DOHH2 (cell line): ENCODE measurements at regions not wholly inside any gene's neighbourhood (a gene's known extent, or its start where the extent isn't known, plus 50 kb on each side); places are given as distances from the start of the nearest gene placed in this dataset.

Source experiments
- EZH2phosphoT487 ChIP-seq: fragments of 200-600 bp; sonication (generic); IDR thresholded peaks from 2 replicates; pipeline ENCODE4 v1.6.1; 2017; ENCODE audit warnings: borderline replicate concordance, mild to moderate bottlenecking, antibody characterized with exemption, low read length, moderate library complexity, mixed read lengths
- TF ChIP-seq, protein P1 (sequence below): fragments of 200-600 bp; sonication (generic); IDR thresholded peaks from one replicate; pipeline ENCODE4 v1.5.1; 2014; ENCODE audit warnings: antibody characterized with exemption, mild to moderate bottlenecking, low read depth, low read length; ENCODE audit not compliant: poor library complexity, severe bottlenecking

DNA sequence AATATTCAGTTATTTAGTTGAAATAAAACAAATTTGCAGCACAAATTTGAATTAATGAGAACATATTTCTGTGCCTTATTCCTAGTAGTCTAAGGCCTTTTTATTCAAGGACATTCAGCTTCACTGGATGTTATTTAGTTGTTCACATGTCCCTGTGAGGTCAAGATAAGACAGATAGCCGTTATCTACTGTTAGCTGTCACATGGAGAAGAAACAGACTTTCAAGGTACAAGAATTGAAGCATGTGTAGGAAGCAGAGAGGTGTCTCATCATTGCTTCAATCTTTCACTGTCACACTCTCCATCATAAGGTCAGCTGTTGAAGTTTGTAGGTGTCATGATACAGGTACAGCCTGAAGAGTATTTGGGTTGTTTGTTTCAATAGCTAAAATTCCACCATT, 112.9 kb upstream of the JAG1 start:
- TF ChIP-seq, protein P1, sequence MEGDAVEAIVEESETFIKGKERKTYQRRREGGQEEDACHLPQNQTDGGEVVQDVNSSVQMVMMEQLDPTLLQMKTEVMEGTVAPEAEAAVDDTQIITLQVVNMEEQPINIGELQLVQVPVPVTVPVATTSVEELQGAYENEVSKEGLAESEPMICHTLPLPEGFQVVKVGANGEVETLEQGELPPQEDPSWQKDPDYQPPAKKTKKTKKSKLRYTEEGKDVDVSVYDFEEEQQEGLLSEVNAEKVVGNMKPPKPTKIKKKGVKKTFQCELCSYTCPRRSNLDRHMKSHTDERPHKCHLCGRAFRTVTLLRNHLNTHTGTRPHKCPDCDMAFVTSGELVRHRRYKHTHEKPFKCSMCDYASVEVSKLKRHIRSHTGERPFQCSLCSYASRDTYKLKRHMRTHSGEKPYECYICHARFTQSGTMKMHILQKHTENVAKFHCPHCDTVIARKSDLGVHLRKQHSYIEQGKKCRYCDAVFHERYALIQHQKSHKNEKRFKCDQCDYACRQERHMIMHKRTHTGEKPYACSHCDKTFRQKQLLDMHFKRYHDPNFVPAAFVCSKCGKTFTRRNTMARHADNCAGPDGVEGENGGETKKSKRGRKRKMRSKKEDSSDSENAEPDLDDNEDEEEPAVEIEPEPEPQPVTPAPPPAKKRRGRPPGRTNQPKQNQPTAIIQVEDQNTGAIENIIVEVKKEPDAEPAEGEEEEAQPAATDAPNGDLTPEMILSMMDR = no peak
- no peak for TF ChIP-seq EZH2phosphoT487
